Upper lobe of left lung (tissue), 4 donors: ENCODE measurements at regions not wholly inside any gene's neighbourhood (a gene's known extent, or its start where the extent isn't known, plus 50 kb on each side); places are given as distances from the start of the nearest gene placed in this dataset.

Experiments used
- CTCF ChIP-seq, 6 experiments: fragments of 450-650 bp in 4 of 6; fragments of 200-600 bp in 2 of 6; sonication (generic) in 2 of 6; IDR thresholded peaks; one replicate each; pipeline ENCODE4 v1.5.1; 2016 to 2019; ENCODE audit warnings: antibody characterized with exemption in 6 of 6
- POLR2A ChIP-seq, 4 donors: fragments of 450-650 bp; IDR thresholded peaks; one replicate each; pipeline ENCODE4 v1.5.1; 2016 to 2017; ENCODE audit warnings: antibody characterized with exemption in 4 of 4, mild to moderate bottlenecking in 2 of 4

GRCh38 chr12:71321531-71321930 lies 118.1 kb upstream of the LGR5 start:
- TF ChIP-seq CTCF (IDR thresholded peaks at IDR 0.05) (no peak), POLR2A (IDR thresholded peaks at IDR 0.05) (no peak)
